ENCODE measurements at regions not wholly inside any gene's neighbourhood (a gene's known extent, or its start where the extent isn't known, plus 50 kb on each side); places are given as distances from the start of the nearest gene placed in this dataset.

DNA sequence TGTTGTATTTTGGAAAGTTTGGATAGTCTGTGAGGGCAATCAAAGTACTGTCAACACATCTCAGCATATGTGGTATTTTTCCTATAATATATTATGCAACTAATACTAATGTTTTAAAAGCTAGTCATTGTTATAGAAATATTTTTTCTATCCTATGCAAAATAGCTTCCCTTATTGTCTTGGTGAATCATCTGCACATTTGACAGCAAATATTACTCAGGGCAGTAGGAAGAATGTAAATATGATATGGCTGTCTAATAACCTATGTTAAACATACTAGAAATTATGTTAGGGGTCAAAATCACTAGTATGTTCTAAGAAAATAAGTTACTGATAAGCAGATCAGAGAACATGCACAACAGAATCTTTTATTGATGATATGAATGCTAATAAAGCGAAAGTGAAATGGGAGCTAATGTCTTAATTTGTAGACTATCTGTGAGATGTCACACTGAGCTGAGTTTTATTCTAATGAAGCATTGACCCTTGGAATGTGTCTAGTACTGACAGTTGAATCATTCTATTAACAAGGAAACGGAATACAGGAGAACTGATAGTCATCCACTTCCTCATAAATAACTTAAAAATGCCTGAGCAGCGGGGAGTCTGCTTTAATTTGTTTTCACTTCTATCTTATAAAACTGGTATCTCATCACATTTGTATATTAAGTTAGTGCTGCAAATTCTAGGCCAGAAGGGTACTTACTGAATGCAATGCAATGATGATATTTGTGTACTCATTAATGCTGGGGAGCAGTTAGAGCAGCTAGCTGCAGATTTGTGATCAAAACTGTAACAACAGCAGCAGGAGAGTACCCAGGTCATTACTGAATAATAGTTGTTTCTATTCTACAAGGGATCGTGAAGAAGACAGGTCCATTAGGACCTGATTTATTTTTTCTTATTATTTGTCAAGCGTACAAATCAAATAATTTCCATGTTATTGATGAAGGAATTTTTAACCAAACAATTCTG, 440.3 kb upstream of the AADAT start (continued):
- TF ChIP-seq, protein P1, sequence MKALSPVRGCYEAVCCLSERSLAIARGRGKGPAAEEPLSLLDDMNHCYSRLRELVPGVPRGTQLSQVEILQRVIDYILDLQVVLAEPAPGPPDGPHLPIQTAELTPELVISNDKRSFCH (CRISPR knock-in tag; IDR thresholded peaks at IDR 0.05) = no peak
- TF ChIP-seq, protein P1 (tag; IDR thresholded peaks at IDR 0.05) = no peak
- no peak for TF ChIP-seq BRF1 (IDR thresholded peaks at IDR 0.05; ENCODE audit: borderline replicate concordance, extremely low read depth, insufficient read length)
- TF ChIP-seq ZBTB8A (IDR thresholded peaks at IDR 0.05; ENCODE audit: partially characterized antibody) = no peak
- no peak for TF ChIP-seq NR3C1 (CRISPR knock-in tag; IDR thresholded peaks at IDR 0.05)

DNA sequence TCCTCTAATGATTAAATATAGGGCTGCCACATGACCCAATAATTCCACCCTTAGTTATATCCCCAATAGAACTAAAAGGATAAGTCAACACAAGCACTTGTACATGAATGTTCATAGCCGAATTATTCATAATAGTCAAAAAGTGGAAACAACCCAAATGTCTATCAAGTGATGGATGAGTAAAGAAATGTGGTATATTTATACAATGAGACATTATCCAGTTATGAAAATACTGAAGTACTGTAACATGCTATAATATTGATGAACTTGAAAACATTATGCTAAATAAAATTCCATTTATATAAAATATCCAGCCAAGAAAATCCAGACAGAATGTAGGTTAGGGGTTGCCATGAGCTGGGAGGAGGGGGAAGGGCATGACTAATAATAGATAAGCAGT, 436.7 kb upstream of the AADAT start:
- WGBS (ENCODE audit: insufficient coverage, low coverage, missing lambda C conversion rate) = 0% methylated on average over 1 of the region's 1 CpG
- in situ Hi-C loops (cut with MboI) (no loop called here), intact Hi-C loops (cut with micrococcal nuclease) (no loop called here)
- TF ChIP-seq ARNT (IDR thresholded peaks at IDR 0.05) (no peak), ZBTB7A (IDR thresholded peaks at IDR 0.05; ENCODE audit: borderline replicate concordance, control insufficient read depth, low read depth, low read length) (no peak), CBX8 (IDR thresholded peaks at IDR 0.05; ENCODE audit: borderline replicate concordance, extremely low read depth, low read depth, low read length, poor library complexity, severe bottlenecking) (no peak), KDM5B (IDR thresholded peaks at IDR 0.05; ENCODE audit: insufficient replicate concordance, low read depth, low read length) (no peak), RUNX1 (IDR thresholded peaks at IDR 0.05; ENCODE audit: low read depth) (no peak), SRF (CRISPR knock-in tag; IDR thresholded peaks at IDR 0.05) (no peak), MAFF (IDR thresholded peaks at IDR 0.05; ENCODE audit: low read length) (no peak), RBFOX2 (IDR thresholded peaks at IDR 0.05; ENCODE audit: low read depth, low read length) (no peak), TAF9B (IDR thresholded peaks at IDR 0.05; ENCODE audit: partially characterized antibody) (no peak), ZNF282 (CRISPR knock-in tag; IDR thresholded peaks at IDR 0.05) (no peak), PRPF4 (IDR thresholded peaks at IDR 0.05; ENCODE audit: insufficient read depth, low read depth, low read length, poor library complexity, severe bottlenecking) (no peak), POU5F1 (IDR thresholded peaks at IDR 0.05; ENCODE audit: borderline replicate concordance, low read depth, low read length, partially characterized antibody) (no peak), SMARCA5 (IDR thresholded peaks at IDR 0.05) (no peak), NCOR1 (IDR thresholded peaks at IDR 0.05) (no peak)
- TF ChIP-seq, protein P2, sequence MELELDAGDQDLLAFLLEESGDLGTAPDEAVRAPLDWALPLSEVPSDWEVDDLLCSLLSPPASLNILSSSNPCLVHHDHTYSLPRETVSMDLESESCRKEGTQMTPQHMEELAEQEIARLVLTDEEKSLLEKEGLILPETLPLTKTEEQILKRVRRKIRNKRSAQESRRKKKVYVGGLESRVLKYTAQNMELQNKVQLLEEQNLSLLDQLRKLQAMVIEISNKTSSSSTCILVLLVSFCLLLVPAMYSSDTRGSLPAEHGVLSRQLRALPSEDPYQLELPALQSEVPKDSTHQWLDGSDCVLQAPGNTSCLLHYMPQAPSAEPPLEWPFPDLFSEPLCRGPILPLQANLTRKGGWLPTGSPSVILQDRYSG (tag; conservative IDR thresholded peaks at IDR 0.05; ENCODE audit: low read depth) = no peak

More for the DNA sequence above, 436.7 kb upstream of the AADAT start:
- ATAC-seq (no peak), FAIRE-seq (no peak), DNase-seq (ENCODE audit: extremely low read depth in 1 of 4, low spot score in 3 of 4) (no peak)
- no peaks in the 10 kb centered on the region for H3K27me3 ChIP-seq (ENCODE audit: control insufficient read depth in 2 of 2, insufficient read depth in 2 of 2, low read length in 2 of 2)
- no TSS peak for BruUV-seq (replicated peaks)
- H2AFZ ChIP-seq (ENCODE audit: low read depth, low read length) = no peak overlapping the region
- H3K27ac ChIP-seq (ENCODE audit: extremely low read depth, low read depth, low read length) = no peak overlapping the region
- no peaks in the 10 kb centered on the region for H3K36me3 ChIP-seq (ENCODE audit: control insufficient read depth, insufficient read depth, low read length)
- no peaks in the 10 kb centered on the region for H4K20me1 ChIP-seq (replicated peaks; ENCODE audit: control insufficient read depth, insufficient read depth, low read length)
- no peak overlapping the region for H3K9ac ChIP-seq (ENCODE audit: insufficient read depth in 1 of 2, low read depth in 2 of 2, low read length in 2 of 2)
- H3K4me1 ChIP-seq (replicated peaks in 1 of 2; ENCODE audit: control insufficient read depth in 2 of 2, insufficient read depth in 2 of 2, low read length in 2 of 2) = no peaks in the 10 kb centered on the region
- ChIA-PET CTCF (ENCODE audit: low intra/inter-chr PET ratio) (no interaction called here), POLR2A (no interaction called here)
- H3K4me2 ChIP-seq (ENCODE audit: insufficient read depth, low read length) = no peak overlapping the region
- no peaks in the 10 kb centered on the region for H3K79me2 ChIP-seq (ENCODE audit: control insufficient read depth, insufficient read depth, low read length)
- no peaks in the 10 kb centered on the region; the same call in 1 of the 2 replicates for H3K9me3 ChIP-seq (replicated peaks; ENCODE audit: control insufficient read depth, insufficient read depth, low read depth, low read length)
- no peaks in the 10 kb centered on the region for H3K9me1 ChIP-seq (ENCODE audit: control insufficient read depth, insufficient read depth, low read length)
- no peak overlapping the region for H3K4me3 ChIP-seq

Data from K562 (cell line).